Erythroblast (primary cell): ENCODE measurements at regions not wholly inside any gene's neighbourhood (a gene's known extent, or its start where the extent isn't known, plus 50 kb on each side); places are given as distances from the start of the nearest gene placed in this dataset.

Experiments used
- GATA1 ChIP-seq: IDR thresholded peaks from 2 replicates; pipeline ENCODE4 v1.6.1; 2011; ENCODE audit warnings: low read depth, mild to moderate bottlenecking, control low read depth, low read length, moderate library complexity
- POLR2A ChIP-seq: IDR thresholded peaks from 2 replicates; pipeline ENCODE4 v1.6.1; 2011; ENCODE audit warnings: mild to moderate bottlenecking, low read length

- TF ChIP-seq POLR2A (no peak), GATA1 (no peak)
Measured at GRCh38 chr6:11389977-11390376, 147.6 kb upstream of the TMEM170B start.
